Choroid plexus epithelial cell (primary cell): ENCODE measurements at regions not wholly inside any gene's neighbourhood (a gene's known extent, or its start where the extent isn't known, plus 50 kb on each side); places are given as distances from the start of the nearest gene placed in this dataset.

Experiments
- DNase-seq: peaks from one replicate; pipeline ENCODE4 v3.0.0-alpha.2; 2010; ENCODE audit warnings: low read depth
- H3K4me3 ChIP-seq: 2 replicates; pipeline ENCODE4 v1.5.1; 2011; ENCODE audit warnings: low read depth, mild to moderate bottlenecking, control low read depth, low read length, moderate library complexity
- CTCF ChIP-seq: conservative IDR thresholded peaks from 2 replicates; pipeline ENCODE4 v1.5.1; 2011; ENCODE audit warnings: low read depth, mild to moderate bottlenecking, control low read depth, inconsistent platforms, low read length, moderate library complexity

GRCh38 chr15:66954601-66955000, 110.8 kb upstream of the SMAD3 start:
- H3K4me3 ChIP-seq, result no peak overlapping the region
- DNase-seq, result no peak
- TF ChIP-seq CTCF, result no peak

DNA sequence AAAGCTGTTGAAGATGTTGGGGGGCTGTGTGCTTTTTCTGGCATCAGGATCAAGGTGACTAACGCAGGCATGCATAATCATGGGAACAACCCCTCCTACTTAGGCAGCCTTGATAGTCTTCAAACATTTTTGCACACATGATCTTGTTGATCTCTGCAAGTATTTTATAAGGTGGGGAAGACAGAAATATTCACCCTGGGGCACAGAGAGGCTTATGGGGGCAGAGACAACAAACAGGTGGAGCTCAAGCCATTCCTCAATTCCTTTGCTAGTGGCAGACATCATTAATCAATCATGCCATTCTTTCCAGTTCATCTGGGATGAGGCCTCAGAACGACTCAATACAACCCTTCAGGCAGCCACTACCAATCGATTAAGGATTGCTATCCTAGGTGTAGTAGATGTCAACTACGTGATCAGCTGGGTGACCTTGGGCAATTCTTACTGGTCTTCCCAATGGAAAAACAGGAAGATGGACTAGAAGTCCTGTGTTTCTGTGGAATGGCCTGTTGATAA, 110.3 kb upstream of the SMAD3 start:
- no peak for DNase-seq
- no peak overlapping the region for H3K4me3 ChIP-seq
- TF ChIP-seq CTCF, result no peak

DNA sequence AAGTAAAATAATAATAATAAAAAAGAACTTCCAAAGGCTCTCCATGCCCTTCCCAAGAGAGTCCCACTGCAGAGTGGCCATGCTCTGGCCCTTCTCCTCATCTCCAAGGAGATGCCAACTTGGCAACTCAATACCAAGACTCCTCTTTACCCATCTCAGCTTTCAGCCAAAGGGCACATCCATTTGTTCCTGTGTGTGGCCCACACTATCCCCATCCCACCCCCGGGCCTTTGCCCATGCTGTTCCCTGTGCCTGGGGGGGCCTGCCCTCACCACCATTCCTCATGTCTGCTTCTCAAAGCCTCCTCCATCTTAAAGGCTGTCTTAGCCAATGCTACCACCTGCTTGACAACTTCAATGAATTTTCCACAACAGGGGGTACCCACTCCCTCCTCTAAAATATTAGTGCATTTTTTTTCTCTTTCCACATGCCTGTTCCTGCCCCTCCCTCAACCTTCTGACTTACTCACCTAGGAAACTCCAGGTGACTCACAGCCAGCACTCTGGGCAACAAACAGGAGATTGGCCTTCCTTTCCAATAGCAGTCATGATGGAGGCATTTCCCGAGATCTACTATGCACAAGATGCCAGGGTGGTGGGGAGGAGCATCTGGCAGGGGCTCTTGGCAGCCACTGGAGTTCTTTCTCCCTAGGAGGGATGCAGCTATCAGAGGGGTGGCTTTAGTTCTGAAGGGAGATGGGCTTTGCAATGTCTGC, 109.4 kb upstream of the SMAD3 start:
- no peak for DNase-seq
- no peak for TF ChIP-seq CTCF
- no peak overlapping the region for H3K4me3 ChIP-seq

DNA sequence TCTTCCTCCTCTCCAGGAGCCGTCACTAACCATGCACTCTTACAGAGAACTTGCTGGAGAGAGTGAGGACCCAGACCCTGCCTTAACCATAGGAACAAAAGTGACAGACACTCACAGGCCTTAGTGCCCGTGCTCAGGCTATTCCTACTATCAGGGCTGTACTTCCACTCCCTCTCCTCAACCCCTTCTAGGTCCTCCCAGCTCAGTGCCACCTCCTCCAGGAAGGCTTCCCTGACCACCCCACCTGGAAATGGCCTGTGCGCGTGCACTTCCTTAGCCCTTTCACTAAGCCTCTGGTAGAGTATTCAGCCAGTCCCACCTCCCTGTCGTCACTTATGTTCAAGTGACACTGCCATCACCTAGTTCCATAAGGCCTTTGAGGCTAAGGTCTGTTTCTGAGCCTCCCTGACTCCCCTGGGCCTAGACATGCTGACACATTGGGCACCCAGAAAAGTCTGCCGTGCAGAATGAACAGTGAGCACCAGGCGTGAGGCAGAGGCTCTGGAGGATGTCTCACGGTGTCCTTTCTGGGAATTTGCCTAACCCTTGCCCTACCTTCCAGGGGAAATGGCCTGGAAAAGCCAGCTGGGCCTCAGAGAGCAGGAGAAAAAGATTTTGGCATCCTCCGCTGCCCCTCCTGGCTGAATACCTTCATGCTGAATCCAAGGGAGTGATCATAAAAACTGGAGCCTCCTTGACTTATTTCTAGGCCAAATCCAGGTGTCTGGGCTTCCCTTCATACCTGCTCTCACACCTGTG, 108.6 kb upstream of the SMAD3 start:
- DNase-seq, result no peak
- H3K4me3 ChIP-seq, result no peak overlapping the region

GRCh38 chr15:66957431-66957720, 108.0 kb upstream of the SMAD3 start:
- no peak for TF ChIP-seq CTCF
- no peak overlapping the region for H3K4me3 ChIP-seq
- DNase-seq, result no peak

More for the DNA sequence above, 108.6 kb upstream of the SMAD3 start:
- no peak for TF ChIP-seq CTCF

DNA sequence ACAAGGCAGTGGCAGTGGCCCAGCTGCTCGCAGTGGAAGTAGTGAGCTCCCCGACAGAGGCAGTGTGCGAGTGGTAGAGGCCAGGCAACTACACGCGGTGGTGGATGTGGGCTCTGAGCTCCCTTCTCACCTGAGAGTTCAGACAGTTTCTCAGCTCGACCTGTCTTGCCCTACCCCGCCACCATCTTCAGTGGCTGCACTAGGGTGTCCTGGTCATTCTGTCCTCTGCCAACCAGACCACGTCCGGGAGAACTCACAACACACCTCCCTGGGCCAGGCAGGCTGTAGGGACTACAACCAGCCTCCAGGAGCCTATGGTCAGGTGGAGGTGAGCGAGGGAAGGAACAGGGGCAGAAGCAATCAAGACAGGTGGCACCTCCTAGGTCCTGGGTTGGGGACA, 106.3 kb upstream of the SMAD3 start:
- no peak for TF ChIP-seq CTCF
- DNase-seq, result no peak

More for the DNA sequence above, 106.3 kb upstream of the SMAD3 start:
- H3K4me3 ChIP-seq, result no peak overlapping the region
